Immature natural killer cell (primary cell): ENCODE measurements at regions not wholly inside any gene's neighbourhood (a gene's known extent, or its start where the extent isn't known, plus 50 kb on each side); places are given as distances from the start of the nearest gene placed in this dataset.

Experiments
- DNase-seq, 3 donors: peaks; one replicate each; pipeline ENCODE4 v3.0.0; 2022; ENCODE audit warnings: mixed read lengths in 1 of 3
- H3K27ac Mint-ChIP-seq, 6 donors: one replicate each; pipeline ENCODE4 v1.8.0; 2020; ENCODE audit warnings: mixed read lengths in 6 of 6, mild to moderate bottlenecking in 5 of 6, inconsistent platforms in 4 of 6, moderate library complexity in 3 of 6
- H3K27me3 Mint-ChIP-seq, 3 donors: one replicate each; pipeline ENCODE4 v1.8.0; 2020 to 2021; ENCODE audit warnings: low read depth in 3 of 3, mild to moderate bottlenecking in 3 of 3, mixed read lengths in 3 of 3, moderate library complexity in 3 of 3, inconsistent platforms in 1 of 3
- H3K36me3 Mint-ChIP-seq, 3 donors: one replicate each; pipeline ENCODE4 v1.8.0; 2020; ENCODE audit warnings: mixed read lengths in 3 of 3, inconsistent platforms in 2 of 3, mild to moderate bottlenecking in 2 of 3
- H3K4me1 Mint-ChIP-seq, 2 donors: one replicate each; pipeline ENCODE4 v1.8.0; 2020; ENCODE audit warnings: inconsistent platforms in 2 of 2, mild to moderate bottlenecking in 2 of 2, mixed read lengths in 2 of 2, moderate library complexity in 1 of 2
- H3K4me3 Mint-ChIP-seq, 5 donors: one replicate each; pipeline ENCODE4 v1.8.0; 2020; ENCODE audit warnings: mild to moderate bottlenecking in 5 of 5, mixed read lengths in 5 of 5, inconsistent platforms in 3 of 5, moderate library complexity in 3 of 5
- H3K9me3 Mint-ChIP-seq, 6 donors: one replicate each; pipeline ENCODE4 v1.8.0; 2020; ENCODE audit warnings: mild to moderate bottlenecking in 6 of 6, mixed read lengths in 6 of 6, inconsistent platforms in 4 of 6, moderate library complexity in 3 of 6

- Mint-ChIP-seq H3K4me3 (no peak overlapping the region), H3K9me3 (no peaks in the 10 kb centered on the region), H3K27me3 (peaks cover 0 to 4% (median 0%) of the 10 kb centered on the region in 3 donors), H3K4me1 (peaks cover 0 to 4% of the 10 kb centered on the region in 2 donors), H3K27ac (no peak overlapping the region), H3K36me3 (no peaks in the 10 kb centered on the region)
- DNase-seq, result no peak
These were observed 89.8 kb downstream of the ENGASE start for GRCh38 chr17:79164408-79164807.

GRCh38 chr17:79163071-79163470 is 88.4 kb downstream of the ENGASE start:
- Mint-ChIP-seq H3K9me3 (no peaks in the 10 kb centered on the region), H3K27ac (no peak overlapping the region), H3K36me3 (no peaks in the 10 kb centered on the region), H3K27me3 (peaks cover 0 to 4% (median 0%) of the 10 kb centered on the region in 3 donors), H3K4me3 (no peak overlapping the region), H3K4me1 (peaks cover 0 to 4% of the 10 kb centered on the region in 2 donors)
- no peak for DNase-seq

GRCh38 chr17:79162012-79162963 is 87.7 kb downstream of the ENGASE start:
- Mint-ChIP-seq H3K36me3 (no peaks in the 10 kb centered on the region), H3K9me3 (no peaks in the 10 kb centered on the region), H3K27ac (no peak overlapping the region), H3K4me1 (peaks cover 0 to 4% of the 10 kb centered on the region in 2 donors), H3K4me3 (no peak overlapping the region), H3K27me3 (peaks cover 0 to 4% (median 3%) of the 10 kb centered on the region in 3 donors)
- DNase-seq, result no peak

- no peak for DNase-seq
These were observed 86.5 kb downstream of the ENGASE start for GRCh38 chr17:79160980-79161636.

GRCh38 chr17:79159926-79160325 is 85.3 kb downstream of the ENGASE start:
- Mint-ChIP-seq H3K36me3 (no peaks in the 10 kb centered on the region), H3K27me3 (peaks cover 2 to 4% (median 4%) of the 10 kb centered on the region in 3 donors), H3K27ac (no peak overlapping the region), H3K4me3 (no peak overlapping the region), H3K4me1 (peaks cover 0 to 4% of the 10 kb centered on the region in 2 donors), H3K9me3 (no peaks in the 10 kb centered on the region)
- DNase-seq, result no peak

More at GRCh38 chr17:79160980-79161636, 86.5 kb downstream of the ENGASE start:
- H3K36me3 Mint-ChIP-seq, result no peaks in the 10 kb centered on the region
- peaks cover 0 to 4% of the 10 kb centered on the region in 2 donors for H3K4me1 Mint-ChIP-seq
- no peaks in the 10 kb centered on the region for H3K9me3 Mint-ChIP-seq
- no peak overlapping the region for H3K27ac Mint-ChIP-seq
- no peak overlapping the region for H3K4me3 Mint-ChIP-seq
- peaks cover under 1 to 4% (median 4%) of the 10 kb centered on the region in 3 donors for H3K27me3 Mint-ChIP-seq

- Mint-ChIP-seq H3K36me3 (no peaks in the 10 kb centered on the region), H3K4me3 (no peak overlapping the region), H3K9me3 (no peaks in the 10 kb centered on the region), H3K27ac (no peak overlapping the region), H3K4me1 (peaks cover 0 to 4% of the 10 kb centered on the region in 2 donors), H3K27me3 (peaks cover 2 to 4% (median 4%) of the 10 kb centered on the region in 3 donors)
- no peak for DNase-seq
These were observed 84.8 kb downstream of the ENGASE start for GRCh38 chr17:79159471-79159870.

- Mint-ChIP-seq H3K36me3 (no peaks in the 10 kb centered on the region), H3K27ac (no peak overlapping the region), H3K9me3 (no peaks in the 10 kb centered on the region), H3K4me1 (peaks cover 0 to 4% of the 10 kb centered on the region in 2 donors), H3K4me3 (no peak overlapping the region), H3K27me3 (peaks cover 1 to 4% (median 2%) of the 10 kb centered on the region in 3 donors)
- DNase-seq, result no peak
These were observed 82.0 kb downstream of the ENGASE start for GRCh38 chr17:79156463-79157095.

- no peak overlapping the region for H3K27ac Mint-ChIP-seq
- DNase-seq, result no peak
- no peaks in the 10 kb centered on the region for H3K9me3 Mint-ChIP-seq
- H3K27me3 Mint-ChIP-seq, result peaks cover 1 to 4% (median 2%) of the 10 kb centered on the region in 3 donors
- H3K36me3 Mint-ChIP-seq, result no peaks in the 10 kb centered on the region
- no peak overlapping the region for H3K4me3 Mint-ChIP-seq
- H3K4me1 Mint-ChIP-seq, result no peaks in the 10 kb centered on the region
These were observed 81.1 kb downstream of the ENGASE start for GRCh38 chr17:79155701-79156100.

GRCh38 chr17:79154951-79155585 is 80.4 kb downstream of the ENGASE start:
- no peak overlapping the region for H3K4me3 Mint-ChIP-seq
- DNase-seq, result no peak

GRCh38 chr17:79154446-79154845 is 79.8 kb downstream of the ENGASE start:
- Mint-ChIP-seq H3K4me1 (no peaks in the 10 kb centered on the region), H3K9me3 (no peaks in the 10 kb centered on the region), H3K36me3 (no peaks in the 10 kb centered on the region), H3K27me3 (peaks cover 1 to 4% (median 3%) of the 10 kb centered on the region in 3 donors), H3K27ac (no peak overlapping the region), H3K4me3 (no peak overlapping the region)
- no peak for DNase-seq

More at GRCh38 chr17:79154951-79155585, 80.4 kb downstream of the ENGASE start:
- H3K9me3 Mint-ChIP-seq, result no peaks in the 10 kb centered on the region
- peaks cover 1 to 4% (median 3%) of the 10 kb centered on the region in 3 donors for H3K27me3 Mint-ChIP-seq
- no peaks in the 10 kb centered on the region for H3K4me1 Mint-ChIP-seq
- no peaks in the 10 kb centered on the region for H3K36me3 Mint-ChIP-seq
- H3K27ac Mint-ChIP-seq, result no peak overlapping the region

- H3K4me3 Mint-ChIP-seq, result no peak overlapping the region
- H3K27ac Mint-ChIP-seq, result no peak overlapping the region
- no peaks in the 10 kb centered on the region for H3K36me3 Mint-ChIP-seq
- DNase-seq, result no peak
- H3K27me3 Mint-ChIP-seq, result peaks cover 1 to 4% (median 3%) of the 10 kb centered on the region in 3 donors
- H3K9me3 Mint-ChIP-seq, result no peaks in the 10 kb centered on the region
- no peaks in the 10 kb centered on the region for H3K4me1 Mint-ChIP-seq
These were observed 78.9 kb downstream of the ENGASE start for GRCh38 chr17:79153367-79154130.

GRCh38 chr17:79152636-79153035 is 78.0 kb downstream of the ENGASE start:
- no peak overlapping the region for H3K4me3 Mint-ChIP-seq
- H3K27ac Mint-ChIP-seq, result no peak overlapping the region
- DNase-seq, result no peak
- H3K36me3 Mint-ChIP-seq, result no peaks in the 10 kb centered on the region
- no peaks in the 10 kb centered on the region for H3K4me1 Mint-ChIP-seq
- peaks cover 1 to 3% (median 2%) of the 10 kb centered on the region in 3 donors for H3K27me3 Mint-ChIP-seq
- no peaks in the 10 kb centered on the region for H3K9me3 Mint-ChIP-seq

GRCh38 chr17:79152110-79152509 is 77.5 kb downstream of the ENGASE start:
- H3K4me1 Mint-ChIP-seq, result no peaks in the 10 kb centered on the region
- H3K9me3 Mint-ChIP-seq, result no peaks in the 10 kb centered on the region

More at GRCh38 chr17:79152110-79152509, 77.5 kb downstream of the ENGASE start:
- H3K27me3 Mint-ChIP-seq, result peaks cover 1 to 3% (median 1%) of the 10 kb centered on the region in 3 donors
- no peak for DNase-seq
- no peaks in the 10 kb centered on the region for H3K36me3 Mint-ChIP-seq
- H3K27ac Mint-ChIP-seq, result no peak overlapping the region
- no peak overlapping the region for H3K4me3 Mint-ChIP-seq
